ENCODE measurements at regions not wholly inside any gene's neighbourhood (a gene's known extent, or its start where the extent isn't known, plus 50 kb on each side); places are given as distances from the start of the nearest gene placed in this dataset.

DNA sequence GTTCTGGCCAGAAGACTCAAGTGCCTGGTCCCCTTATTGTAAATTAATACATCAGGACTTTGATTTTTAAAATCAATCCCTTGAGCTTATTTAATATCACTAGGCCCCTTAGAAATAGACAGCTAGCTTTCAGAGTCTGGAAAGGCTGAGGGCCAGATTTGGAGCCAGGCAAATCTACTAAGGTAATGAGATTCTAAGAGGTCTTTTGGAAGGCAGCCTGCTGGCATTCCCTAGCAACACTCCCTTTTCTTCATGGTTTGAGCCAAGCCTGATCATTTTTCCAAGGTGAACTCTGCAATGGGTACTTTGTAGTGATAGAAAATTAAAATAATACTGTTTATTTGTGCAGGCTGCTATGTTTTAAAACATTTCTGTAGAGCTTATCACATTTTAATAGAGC lies 378.5 kb downstream of the FAT4 start:
- FAIRE-seq = no peak
- BruUV-seq (replicated peaks) = no TSS peak
- in situ Hi-C loops (cut with HindIII; ENCODE audit: extremely low pct_ligation_motif_present, low pct_unique_long_range_greater_than_20kb) = no loop called here

More for the DNA sequence above, 378.5 kb downstream of the FAT4 start:
- Histone ChIP-seq H2AFZ (ENCODE audit: low read length) (no peak overlapping the region), H3K4me2 (ENCODE audit: low read depth, low read length) (no peak overlapping the region), H3K36me3 (replicated peaks in 1 of 2; ENCODE audit: control insufficient read depth in 1 of 2, insufficient read depth in 2 of 2, low read length in 2 of 2) (no peaks in the 10 kb centered on the region), H3K4me3 (replicated peaks in 1 of 3; ENCODE audit: insufficient read depth in 1 of 3, low read depth in 2 of 3, low read length in 3 of 3) (no peak overlapping the region), H3K79me2 (ENCODE audit: insufficient read depth, low read length) (no peaks in the 10 kb centered on the region), H3K9me3 (ENCODE audit: low read length) (no peaks in the 10 kb centered on the region), H3K9ac (ENCODE audit: insufficient read depth, low read depth, low read length) (no peak overlapping the region), H3K4me1 (ENCODE audit: insufficient read depth, low read length) (no peaks in the 10 kb centered on the region), H3K27me3 (ENCODE audit: control insufficient read depth in 1 of 2, insufficient read depth in 2 of 2, low read length in 2 of 2) (no peaks in the 10 kb centered on the region), H4K20me1 (ENCODE audit: insufficient read depth, low read length) (no peaks in the 10 kb centered on the region), H3K27ac (ENCODE audit: extremely low read length, insufficient read depth, low read length) (no peak overlapping the region)
- DNase-seq (ENCODE audit: low spot score) = no peak
- no peak for ATAC-seq
- ChIA-PET CTCF (ENCODE audit: low intra/inter-chr PET ratio, low total read pairs) (no interaction called here), POLR2A (no interaction called here)
- TF ChIP-seq ZXDC (CRISPR knock-in tag; IDR thresholded peaks at IDR 0.05) = no peak
- no peak for TF ChIP-seq ZNF30 (CRISPR knock-in tag; IDR thresholded peaks at IDR 0.05)
- TF ChIP-seq ATF7 (IDR thresholded peaks at IDR 0.05) = no peak
- no peak for TF ChIP-seq ATF7 (CRISPR knock-in tag; IDR thresholded peaks at IDR 0.05)
- TF ChIP-seq ATF4 (CRISPR knock-in tag; IDR thresholded peaks at IDR 0.05) = no peak
- no peak for TF ChIP-seq ARID5B (CRISPR knock-in tag; IDR thresholded peaks at IDR 0.05)
- TF ChIP-seq JUND (CRISPR knock-in tag; IDR thresholded peaks at IDR 0.05) = no peak
- no peak for TF ChIP-seq KDM2A (CRISPR knock-in tag; IDR thresholded peaks at IDR 0.05; ENCODE audit: borderline replicate concordance, low read depth)
- no peak for TF ChIP-seq ZNF143 (CRISPR knock-in tag; IDR thresholded peaks at IDR 0.05)
- no peak for TF ChIP-seq HMG20A (CRISPR knock-in tag; IDR thresholded peaks at IDR 0.05; ENCODE audit: borderline replicate concordance)
- TF ChIP-seq RAD21 (CRISPR knock-in tag; IDR thresholded peaks at IDR 0.05) = no peak
- intact Hi-C loops (cut with micrococcal nuclease; ENCODE audit: unreplicated experiment) = no loop called here
